Upper lobe of left lung (tissue), 4 donors: ENCODE measurements at regions not wholly inside any gene's neighbourhood (a gene's known extent, or its start where the extent isn't known, plus 50 kb on each side); places are given as distances from the start of the nearest gene placed in this dataset.

Experiments
- EP300 ChIP-seq, 4 donors: sonication (generic); formaldehyde crosslinking; IDR thresholded peaks; one replicate each; pipeline ENCODE4 v1.5.1; 2017; ENCODE audit warnings: antibody characterized with exemption in 4 of 4, control low read depth in 2 of 4
- POLR2A ChIP-seq, 4 donors: fragments of 450-650 bp; IDR thresholded peaks; one replicate each; pipeline ENCODE4 v1.5.1; 2016 to 2017; ENCODE audit warnings: antibody characterized with exemption in 4 of 4, mild to moderate bottlenecking in 2 of 4
- POLR2AphosphoS5 ChIP-seq, 2 donors: sonication (generic); formaldehyde crosslinking; IDR thresholded peaks; one replicate each; pipeline ENCODE4 v1.5.1; 2017; ENCODE audit warnings: antibody characterized with exemption in 2 of 2
- TF ChIP-seq, protein P1 (sequence below), 6 experiments: fragments of 450-650 bp in 4 of 6; fragments of 200-600 bp in 2 of 6; sonication (generic) in 2 of 6; IDR thresholded peaks; one replicate each; pipeline ENCODE4 v1.5.1; 2016 to 2019; ENCODE audit warnings: antibody characterized with exemption in 6 of 6

- TF ChIP-seq, protein P1, sequence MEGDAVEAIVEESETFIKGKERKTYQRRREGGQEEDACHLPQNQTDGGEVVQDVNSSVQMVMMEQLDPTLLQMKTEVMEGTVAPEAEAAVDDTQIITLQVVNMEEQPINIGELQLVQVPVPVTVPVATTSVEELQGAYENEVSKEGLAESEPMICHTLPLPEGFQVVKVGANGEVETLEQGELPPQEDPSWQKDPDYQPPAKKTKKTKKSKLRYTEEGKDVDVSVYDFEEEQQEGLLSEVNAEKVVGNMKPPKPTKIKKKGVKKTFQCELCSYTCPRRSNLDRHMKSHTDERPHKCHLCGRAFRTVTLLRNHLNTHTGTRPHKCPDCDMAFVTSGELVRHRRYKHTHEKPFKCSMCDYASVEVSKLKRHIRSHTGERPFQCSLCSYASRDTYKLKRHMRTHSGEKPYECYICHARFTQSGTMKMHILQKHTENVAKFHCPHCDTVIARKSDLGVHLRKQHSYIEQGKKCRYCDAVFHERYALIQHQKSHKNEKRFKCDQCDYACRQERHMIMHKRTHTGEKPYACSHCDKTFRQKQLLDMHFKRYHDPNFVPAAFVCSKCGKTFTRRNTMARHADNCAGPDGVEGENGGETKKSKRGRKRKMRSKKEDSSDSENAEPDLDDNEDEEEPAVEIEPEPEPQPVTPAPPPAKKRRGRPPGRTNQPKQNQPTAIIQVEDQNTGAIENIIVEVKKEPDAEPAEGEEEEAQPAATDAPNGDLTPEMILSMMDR (IDR thresholded peaks at IDR 0.05) = no peak
- no peak for TF ChIP-seq POLR2A (IDR thresholded peaks at IDR 0.05)
- TF ChIP-seq POLR2AphosphoS5 (IDR thresholded peaks at IDR 0.05) = no peak
- no peak for TF ChIP-seq EP300 (IDR thresholded peaks at IDR 0.05)
Measured at GRCh38 chr3:118380576-118380975, 654.1 kb downstream of the IGSF11 start.
